Thyroid gland (tissue), 4 donors: ENCODE measurements at regions not wholly inside any gene's neighbourhood (a gene's known extent, or its start where the extent isn't known, plus 50 kb on each side); places are given as distances from the start of the nearest gene placed in this dataset.

Source experiments
- CTCF ChIP-seq, 6 experiments: fragments of 200-600 bp in 3 of 6; fragments of 450-650 bp in 3 of 6; sonication (generic) in 3 of 6; IDR thresholded peaks; one replicate each; pipeline ENCODE4 v1.5.1; 2016 to 2019; ENCODE audit warnings: antibody characterized with exemption in 6 of 6, mild to moderate bottlenecking in 2 of 6, inconsistent platforms in 1 of 6, moderate library complexity in 1 of 6
- POLR2A ChIP-seq, 2 donors: fragments of 450-650 bp; IDR thresholded peaks; one replicate each; pipeline ENCODE4 v1.6.1; 2017; ENCODE audit warnings: antibody characterized with exemption in 2 of 2, mild to moderate bottlenecking in 2 of 2, moderate library complexity in 1 of 2

GRCh38 chr15:98548139-98548971, 100.0 kb upstream of the IGF1R start:
- TF ChIP-seq CTCF (IDR thresholded peaks at IDR 0.05) (peak in 2 of 6 experiments; percentile 11 to 28), POLR2A (IDR thresholded peaks at IDR 0.05) (peak in 1 of 2 donors; percentile 41)
